Kidney epithelial cell (primary cell): ENCODE measurements at regions not wholly inside any gene's neighbourhood (a gene's known extent, or its start where the extent isn't known, plus 50 kb on each side); places are given as distances from the start of the nearest gene placed in this dataset.
"Not testable (repeated sequence)": the region's sequence is repeated elsewhere in the genome, so short reads cannot be mapped to it uniquely, and the experiment has no call there.

ENCODE experiments used
- DNase-seq: peaks from one replicate; pipeline ENCODE4 v3.0.0-alpha.2; 2010; ENCODE audit warnings: low read depth
- H3K27me3 ChIP-seq: 2 replicates; pipeline ENCODE4 v1.6.0; 2011; ENCODE audit warnings: low read length; ENCODE audit not compliant: control insufficient read depth, insufficient read depth
- H3K36me3 ChIP-seq: 2 replicates; pipeline ENCODE4 v1.5.1; 2011; ENCODE audit warnings: low read length; ENCODE audit not compliant: control insufficient read depth, insufficient read depth
- H3K4me3 ChIP-seq: 2 replicates; pipeline ENCODE4 v1.5.1; 2011; ENCODE audit warnings: low read depth, mild to moderate bottlenecking, control low read depth, low read length
- TF ChIP-seq, protein P1 (sequence below): IDR thresholded peaks from 2 replicates; pipeline ENCODE4 v1.5.1; 2011; ENCODE audit warnings: mild to moderate bottlenecking, moderate library complexity, low read length, control low read depth, inconsistent platforms; ENCODE audit not compliant: insufficient read depth, poor library complexity, severe bottlenecking

GRCh38 chr10:57654856-57655255 is 612.8 kb downstream of the IPMK start:
- DNase-seq: no peak
- no peaks in the 10 kb centered on the region for H3K27me3 ChIP-seq
- TF ChIP-seq, protein P1, sequence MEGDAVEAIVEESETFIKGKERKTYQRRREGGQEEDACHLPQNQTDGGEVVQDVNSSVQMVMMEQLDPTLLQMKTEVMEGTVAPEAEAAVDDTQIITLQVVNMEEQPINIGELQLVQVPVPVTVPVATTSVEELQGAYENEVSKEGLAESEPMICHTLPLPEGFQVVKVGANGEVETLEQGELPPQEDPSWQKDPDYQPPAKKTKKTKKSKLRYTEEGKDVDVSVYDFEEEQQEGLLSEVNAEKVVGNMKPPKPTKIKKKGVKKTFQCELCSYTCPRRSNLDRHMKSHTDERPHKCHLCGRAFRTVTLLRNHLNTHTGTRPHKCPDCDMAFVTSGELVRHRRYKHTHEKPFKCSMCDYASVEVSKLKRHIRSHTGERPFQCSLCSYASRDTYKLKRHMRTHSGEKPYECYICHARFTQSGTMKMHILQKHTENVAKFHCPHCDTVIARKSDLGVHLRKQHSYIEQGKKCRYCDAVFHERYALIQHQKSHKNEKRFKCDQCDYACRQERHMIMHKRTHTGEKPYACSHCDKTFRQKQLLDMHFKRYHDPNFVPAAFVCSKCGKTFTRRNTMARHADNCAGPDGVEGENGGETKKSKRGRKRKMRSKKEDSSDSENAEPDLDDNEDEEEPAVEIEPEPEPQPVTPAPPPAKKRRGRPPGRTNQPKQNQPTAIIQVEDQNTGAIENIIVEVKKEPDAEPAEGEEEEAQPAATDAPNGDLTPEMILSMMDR: no peak
- H3K4me3 ChIP-seq: no peak overlapping the region
- H3K36me3 ChIP-seq: no peaks in the 10 kb centered on the region

GRCh38 chr10:57645108-57645507 is 622.6 kb downstream of the IPMK start:
- H3K36me3 ChIP-seq, H3K4me3 ChIP-seq, H3K27me3 ChIP-seq, DNase-seq: not testable (repeated sequence)

GRCh38 chr10:57638411-57638810 is 629.3 kb downstream of the IPMK start:
- H3K4me3 ChIP-seq: no peak overlapping the region
- no peak for DNase-seq
- H3K36me3 ChIP-seq: no peaks in the 10 kb centered on the region
- TF ChIP-seq, protein P1: no peak
- no peaks in the 10 kb centered on the region for H3K27me3 ChIP-seq

- Histone ChIP-seq H3K4me3 (no peak overlapping the region), H3K27me3 (no peaks in the 10 kb centered on the region), H3K36me3 (no peaks in the 10 kb centered on the region)
- TF ChIP-seq, protein P1: no peak
- DNase-seq: peak; percentile 57
These were observed 639.0 kb downstream of the IPMK start for GRCh38 chr10:57628592-57629284.

DNA sequence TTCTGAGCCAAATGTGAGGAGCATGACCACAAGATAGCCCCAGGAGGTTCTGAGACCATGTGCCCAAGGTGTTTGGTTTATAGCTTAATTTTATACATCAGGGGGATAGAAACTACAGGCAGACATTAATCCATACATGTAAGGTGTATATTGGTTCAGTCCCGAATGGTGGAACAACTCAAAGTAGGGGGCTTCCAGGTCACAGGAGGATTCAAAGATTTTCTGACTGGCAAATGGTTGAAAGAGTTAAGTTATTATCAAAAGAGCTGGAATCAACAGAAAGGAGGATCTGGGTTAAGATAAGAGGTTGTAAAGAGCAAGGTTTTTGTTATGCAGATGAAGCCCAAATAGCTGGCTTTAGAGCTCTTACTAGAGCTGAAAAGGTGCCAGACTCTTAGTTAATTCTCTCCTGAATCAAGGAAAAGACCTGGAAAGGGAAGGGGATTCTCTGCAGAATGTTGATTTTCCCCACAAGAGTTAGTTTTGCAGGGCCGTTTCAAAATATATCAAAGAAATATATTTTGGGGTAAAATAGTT is 640.0 kb downstream of the IPMK start:
- Histone ChIP-seq H3K36me3 (no peaks in the 10 kb centered on the region), H3K4me3 (no peak overlapping the region), H3K27me3 (no peaks in the 10 kb centered on the region)
- DNase-seq: no peak
- TF ChIP-seq, protein P1: no peak

DNA sequence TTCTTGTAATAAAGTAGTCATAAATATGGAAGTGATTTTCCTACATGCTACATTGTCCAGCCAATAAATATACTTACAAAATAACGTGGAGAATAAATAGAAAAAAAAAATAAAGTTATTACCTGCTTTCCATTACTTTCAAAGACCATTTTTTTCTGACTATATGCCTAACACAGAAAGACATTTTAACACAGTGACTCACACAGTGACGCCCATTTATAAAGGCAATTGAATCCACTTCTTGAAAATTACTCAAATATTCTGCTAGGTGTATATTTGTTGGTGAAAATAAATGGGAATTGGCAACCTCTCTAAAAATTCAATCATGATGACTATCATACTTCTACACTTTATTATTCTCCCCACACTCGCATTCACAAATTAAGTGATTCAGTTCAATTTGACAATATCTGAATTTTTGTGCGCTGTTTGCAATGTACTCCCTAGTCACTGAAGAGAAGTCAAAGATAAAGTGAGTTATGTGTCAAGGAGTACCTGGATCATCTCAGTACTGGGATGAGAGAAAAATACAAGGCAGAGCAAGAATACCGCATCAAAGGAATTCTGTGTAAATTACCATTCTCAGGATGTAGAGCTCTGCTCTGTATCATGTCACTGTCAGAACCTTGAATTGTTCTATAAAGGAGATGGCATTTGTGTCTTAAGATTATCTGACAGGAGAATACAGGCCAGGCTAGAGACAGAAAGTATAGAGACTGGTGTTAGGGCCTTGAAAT is 642.7 kb downstream of the IPMK start:
- H3K4me3 ChIP-seq: no peak overlapping the region
- no peaks in the 10 kb centered on the region for H3K36me3 ChIP-seq
- DNase-seq: no peak
- TF ChIP-seq, protein P1: no peak
- H3K27me3 ChIP-seq: no peaks in the 10 kb centered on the region
